ENCODE measurements at regions not wholly inside any gene's neighbourhood (a gene's known extent, or its start where the extent isn't known, plus 50 kb on each side); places are given as distances from the start of the nearest gene placed in this dataset.

DNA sequence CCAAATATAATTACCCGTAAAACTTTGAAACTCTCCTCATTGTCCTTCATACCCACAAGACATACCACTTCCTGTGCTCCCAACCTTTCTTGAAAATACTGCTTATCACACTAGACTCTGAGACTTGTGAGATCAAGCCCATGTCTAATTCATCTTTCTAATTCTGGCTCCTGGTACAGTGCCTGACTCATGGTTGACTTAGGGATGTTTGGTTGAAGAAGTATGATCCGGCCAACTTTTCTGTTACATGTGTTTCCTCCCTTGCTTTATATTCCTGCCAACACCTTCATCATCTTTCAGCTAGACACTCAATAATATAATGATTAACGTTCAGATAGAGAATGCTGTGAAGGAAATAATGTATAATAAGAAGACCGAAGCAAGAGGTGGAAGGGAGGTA is 58.2 kb downstream of the MEX3B start:
- no peak for DNase-seq

GRCh38 chr15:81983497-81983896 is 62.3 kb downstream of the MEX3B start:
- DNase-seq, result no peak

DNA sequence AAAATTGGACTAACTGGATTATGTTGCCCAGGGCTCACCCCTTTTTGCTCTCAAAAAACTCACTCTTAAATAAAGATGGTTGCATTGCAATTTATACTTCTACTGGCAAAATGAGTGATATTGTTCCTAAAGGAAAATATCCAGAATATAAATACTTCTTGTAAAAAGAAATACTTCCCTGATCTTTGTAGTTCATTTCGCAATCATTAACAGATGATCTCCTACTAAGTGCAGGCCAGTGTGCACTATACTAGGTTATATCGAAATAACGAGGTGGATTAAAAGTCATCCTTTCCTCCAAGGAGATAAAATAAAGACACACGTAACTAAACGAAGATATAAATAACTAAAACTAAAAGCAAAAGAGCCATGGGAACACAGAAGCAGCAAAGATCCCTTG is 63.0 kb downstream of the MEX3B start:
- no peak for DNase-seq

DNA sequence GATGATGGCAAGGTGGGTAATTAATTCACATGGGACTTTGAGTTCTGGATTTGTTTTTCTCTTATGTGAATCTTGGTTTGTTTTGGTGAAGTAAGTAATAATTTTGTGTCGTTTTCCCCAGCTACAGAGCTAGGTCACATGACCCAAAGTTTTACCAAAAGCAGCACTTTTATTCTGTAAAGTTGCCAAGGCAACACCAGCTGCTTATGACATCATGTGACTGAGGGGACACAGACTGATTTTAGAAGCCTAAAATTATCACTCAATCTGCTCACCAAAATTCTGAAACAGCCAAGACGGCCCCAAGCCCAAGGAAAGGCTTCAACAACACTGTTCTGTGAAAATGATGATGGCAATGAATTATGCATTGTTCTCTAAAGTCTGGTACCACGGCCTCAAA is 63.9 kb downstream of the MEX3B start:
- DNase-seq, result no peak

DNA sequence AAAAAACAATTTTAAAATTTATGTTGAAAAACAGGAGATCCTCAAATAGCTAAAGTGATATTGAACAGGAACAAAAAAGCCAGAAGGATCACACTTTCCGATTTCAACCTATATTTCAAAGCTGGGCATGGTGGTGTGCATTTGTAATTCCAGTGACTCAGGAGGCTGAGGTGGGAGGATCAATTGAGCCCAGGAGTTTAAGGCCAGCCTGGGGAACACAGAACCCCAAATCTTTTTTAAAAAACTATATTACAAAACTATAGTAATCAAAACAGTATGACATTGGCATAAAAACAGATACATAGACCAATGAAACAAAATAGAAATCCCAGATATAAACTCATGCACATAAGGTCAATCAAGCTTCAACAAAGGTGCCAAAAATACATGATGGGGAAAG is 68.4 kb downstream of the MEX3B start:
- no peak for DNase-seq

DNA sequence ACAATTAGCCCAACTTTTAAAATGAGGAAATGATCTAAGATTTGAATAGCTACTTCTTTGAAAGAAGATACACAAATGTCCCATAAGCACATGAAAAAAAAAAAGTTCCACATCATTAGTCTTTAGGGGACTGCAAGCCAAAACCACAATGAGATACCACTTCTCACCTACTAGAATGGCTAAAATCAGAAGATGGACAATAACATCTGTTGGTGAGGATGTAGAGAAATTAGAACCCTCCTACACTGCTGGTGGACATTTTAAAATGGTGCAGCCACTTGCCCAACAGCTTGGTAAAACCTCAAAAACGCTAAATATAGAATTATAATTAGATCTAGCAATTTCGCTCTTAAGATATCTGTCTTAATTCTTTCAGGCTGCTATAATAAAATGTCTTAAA is 77.1 kb downstream of the MEX3B start:
- DNase-seq, result no peak

- no peak for DNase-seq
These were observed 79.2 kb downstream of the MEX3B start for GRCh38 chr15:81966631-81967030.

DNA sequence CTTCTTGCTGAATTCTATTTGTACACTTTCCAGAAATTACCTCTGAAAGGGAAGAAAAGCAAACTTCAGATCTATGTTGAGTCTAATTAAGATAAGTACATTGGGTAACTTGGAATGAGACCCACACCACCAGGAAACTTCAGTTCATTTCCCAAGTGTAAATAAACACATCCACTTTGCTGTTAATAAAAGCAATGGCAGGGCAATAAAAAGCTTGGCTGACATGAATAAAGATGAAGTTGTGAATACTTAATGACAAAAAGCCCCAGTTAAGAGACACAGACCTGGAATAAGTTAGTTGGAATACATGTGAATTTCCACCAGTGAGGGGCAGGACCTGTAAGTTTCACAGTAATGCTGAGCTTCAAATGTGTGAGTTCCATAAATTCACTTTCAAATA is 83.3 kb downstream of the MEX3B start:
- no peak for DNase-seq

DNA sequence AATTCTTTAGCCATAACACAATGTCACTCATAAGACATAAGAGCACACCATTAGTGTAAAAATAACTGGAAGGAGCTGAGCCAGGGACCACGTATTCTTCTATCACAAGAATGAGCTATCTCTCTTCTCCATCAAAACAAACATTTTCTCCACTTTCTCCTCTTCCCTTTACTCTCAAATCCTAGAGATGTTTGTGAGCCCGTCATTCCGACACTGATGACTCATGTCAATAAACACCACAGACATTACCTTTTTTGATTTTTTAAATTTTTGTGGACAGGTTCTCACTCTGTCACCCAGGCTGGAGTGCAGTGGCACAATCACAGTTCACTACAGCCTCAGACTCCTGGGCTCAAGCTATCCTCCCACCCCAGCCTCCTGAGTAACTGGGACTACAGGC is 86.6 kb downstream of the MEX3B start:
- no peak for DNase-seq

DNA sequence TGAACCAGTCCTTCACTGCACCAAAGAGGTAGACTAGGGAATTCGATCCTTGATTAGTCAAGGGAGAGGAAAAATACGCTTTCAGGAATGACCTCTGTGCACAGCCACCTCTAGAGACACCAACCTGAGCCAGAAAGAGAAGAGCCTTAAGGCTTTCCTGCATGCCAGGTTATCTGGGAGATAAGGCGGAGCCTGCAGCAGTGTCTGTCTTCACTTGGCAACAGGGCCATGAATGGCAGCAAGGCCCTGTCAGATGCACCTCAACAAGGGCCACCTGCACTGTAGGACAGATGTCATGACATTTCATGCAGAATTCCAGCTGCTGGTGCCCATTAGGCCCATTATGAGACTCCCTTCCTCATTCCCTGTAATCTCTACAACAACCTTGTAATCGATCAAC is 88.1 kb downstream of the MEX3B start:
- no peak for DNase-seq

- DNase-seq, result no peak
These were observed 90.3 kb downstream of the MEX3B start for GRCh38 chr15:81955382-81956062.

DNA sequence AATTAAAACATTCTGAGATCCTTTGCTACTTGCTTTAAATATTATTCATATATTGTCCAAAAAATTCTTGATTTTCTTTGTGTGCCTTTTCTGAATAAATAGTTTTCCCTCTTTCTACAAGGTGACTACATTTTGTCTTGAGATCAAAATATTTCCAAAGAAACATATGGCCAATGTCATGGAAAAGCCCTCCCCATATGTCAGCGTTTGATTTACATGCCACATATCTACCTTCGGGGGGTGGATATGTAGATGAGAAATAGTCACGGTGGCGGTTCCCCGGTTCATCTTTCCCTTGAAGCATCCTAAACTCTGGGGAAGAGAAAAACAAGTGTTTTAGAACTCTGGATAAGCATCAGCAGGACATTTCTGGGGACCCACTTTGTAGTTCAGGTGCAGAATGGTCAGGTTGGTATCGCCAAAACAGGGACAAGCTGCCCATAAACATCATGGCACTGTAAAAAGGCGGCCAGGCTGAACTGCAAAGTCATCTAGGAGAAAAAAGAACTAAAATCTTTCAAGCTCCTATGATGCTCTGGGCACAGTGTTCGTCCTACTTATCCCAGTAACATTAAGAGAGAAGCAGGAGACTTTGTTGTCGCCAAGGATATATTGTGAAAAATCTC is 91.5 kb downstream of the MEX3B start:
- DNase-seq, result no peak

GRCh38 chr15:81950841-81951414 is 94.9 kb downstream of the MEX3B start:
- no peak for DNase-seq

DNA sequence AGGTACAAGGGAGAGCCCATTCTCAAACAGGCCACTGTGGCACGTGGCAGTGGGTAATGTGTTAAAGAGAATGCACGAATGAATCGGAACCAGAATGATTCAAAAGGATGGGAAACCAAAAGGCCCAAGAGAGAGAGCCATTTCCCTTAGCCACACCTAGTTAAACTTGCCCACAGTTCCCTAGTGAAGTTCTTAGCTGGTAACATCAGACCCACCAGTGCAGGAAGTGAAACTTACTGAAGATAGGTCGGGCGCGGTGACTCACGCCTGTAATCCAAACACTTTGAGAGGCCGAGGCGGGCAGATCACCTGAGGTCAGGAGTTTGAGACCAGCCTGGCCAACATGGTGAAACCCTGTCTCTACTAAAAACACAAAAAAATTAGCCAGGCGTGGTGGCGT is 97.1 kb downstream of the MEX3B start:
- DNase-seq, result no peak

DNA sequence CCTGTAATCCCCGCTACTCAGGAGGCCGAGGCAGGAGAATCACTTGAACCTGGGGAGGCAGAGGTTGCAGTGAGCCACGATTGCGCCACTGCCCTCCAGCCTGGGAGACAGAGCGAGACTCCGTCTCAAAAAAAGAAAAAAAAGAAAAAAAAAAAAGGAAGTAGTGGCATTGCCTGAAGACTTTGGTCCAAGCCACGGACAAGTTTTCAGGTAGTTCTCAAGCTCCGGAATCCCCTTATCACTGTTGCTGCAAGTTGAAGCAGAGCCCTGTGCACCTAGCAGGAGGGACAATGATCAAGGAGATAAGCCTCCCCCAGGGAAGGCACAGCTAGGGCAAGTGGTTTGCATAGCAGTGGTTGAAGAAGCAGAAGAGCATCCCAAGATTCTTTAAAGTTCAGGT is 97.6 kb downstream of the MEX3B start:
- DNase-seq, result no peak

- no peak for DNase-seq
These were observed 98.3 kb downstream of the MEX3B start for GRCh38 chr15:81947548-81947947.

DNA sequence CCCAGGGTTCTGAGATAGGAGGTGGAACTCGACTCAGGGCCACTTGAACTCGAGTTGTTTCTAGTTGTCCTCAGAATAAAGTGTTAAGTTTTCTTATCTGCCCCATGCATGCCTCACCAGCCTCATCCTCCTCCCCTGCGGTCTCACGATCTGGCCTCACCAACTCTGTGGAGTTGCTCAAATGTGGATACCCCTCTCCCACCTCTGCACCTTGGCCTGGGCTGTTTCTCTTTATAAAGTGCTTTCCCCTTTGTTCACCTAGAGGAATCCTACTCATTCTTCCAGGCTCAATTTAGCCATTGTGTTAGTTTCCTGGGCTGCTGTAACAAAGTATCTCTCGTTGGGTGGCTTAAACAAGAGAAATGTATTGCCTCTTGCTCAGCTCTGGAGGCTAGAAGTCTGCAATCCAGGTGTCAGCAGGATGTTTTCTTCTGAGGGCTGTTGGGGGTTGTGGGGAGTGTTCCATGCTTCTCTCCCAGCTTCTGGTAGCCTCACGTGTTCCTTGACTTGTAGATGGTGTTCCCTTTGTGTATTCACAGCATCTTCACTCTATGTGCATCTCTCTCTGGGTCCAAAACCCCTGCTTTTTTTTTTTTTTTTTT is 100.7 kb downstream of the MEX3B start:
- DNase-seq, result no peak

DNA sequence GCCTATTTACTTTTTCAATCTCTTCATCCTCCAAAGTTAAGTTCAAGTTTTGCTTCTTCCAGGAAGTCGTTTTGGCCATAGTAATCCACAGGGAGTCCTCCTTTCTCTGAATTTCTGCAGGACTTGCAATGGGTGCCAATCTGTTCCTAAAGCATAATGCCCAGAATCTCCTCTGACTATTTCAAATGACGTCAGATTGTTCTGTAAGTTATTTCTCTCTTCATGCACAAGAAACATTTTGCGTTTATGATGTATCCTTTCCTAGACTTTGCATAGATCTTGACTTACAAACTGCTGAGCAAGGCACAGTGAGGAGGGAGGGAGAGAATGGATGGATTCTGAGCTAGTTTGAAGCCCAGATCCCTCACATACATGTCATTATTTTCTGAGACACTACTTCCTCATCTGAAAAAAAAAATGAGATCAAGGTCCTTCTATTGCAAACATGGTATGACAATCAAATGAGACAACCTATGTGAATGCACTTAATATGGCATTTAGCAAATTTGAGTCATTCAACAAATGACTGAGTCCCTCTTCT is 103.1 kb downstream of the MEX3B start:
- DNase-seq, result peak in 1 of 2 experiments; percentile 9

- peak; percentile 52 to 57 for DNase-seq
These were observed 103.7 kb downstream of the MEX3B start for GRCh38 chr15:81942157-81942556.

GRCh38 chr15:81941479-81941878 is 104.3 kb downstream of the MEX3B start:
- DNase-seq, result no peak

- no peak for DNase-seq
These were observed 105.1 kb downstream of the MEX3B start for GRCh38 chr15:81940467-81941451.

DNA sequence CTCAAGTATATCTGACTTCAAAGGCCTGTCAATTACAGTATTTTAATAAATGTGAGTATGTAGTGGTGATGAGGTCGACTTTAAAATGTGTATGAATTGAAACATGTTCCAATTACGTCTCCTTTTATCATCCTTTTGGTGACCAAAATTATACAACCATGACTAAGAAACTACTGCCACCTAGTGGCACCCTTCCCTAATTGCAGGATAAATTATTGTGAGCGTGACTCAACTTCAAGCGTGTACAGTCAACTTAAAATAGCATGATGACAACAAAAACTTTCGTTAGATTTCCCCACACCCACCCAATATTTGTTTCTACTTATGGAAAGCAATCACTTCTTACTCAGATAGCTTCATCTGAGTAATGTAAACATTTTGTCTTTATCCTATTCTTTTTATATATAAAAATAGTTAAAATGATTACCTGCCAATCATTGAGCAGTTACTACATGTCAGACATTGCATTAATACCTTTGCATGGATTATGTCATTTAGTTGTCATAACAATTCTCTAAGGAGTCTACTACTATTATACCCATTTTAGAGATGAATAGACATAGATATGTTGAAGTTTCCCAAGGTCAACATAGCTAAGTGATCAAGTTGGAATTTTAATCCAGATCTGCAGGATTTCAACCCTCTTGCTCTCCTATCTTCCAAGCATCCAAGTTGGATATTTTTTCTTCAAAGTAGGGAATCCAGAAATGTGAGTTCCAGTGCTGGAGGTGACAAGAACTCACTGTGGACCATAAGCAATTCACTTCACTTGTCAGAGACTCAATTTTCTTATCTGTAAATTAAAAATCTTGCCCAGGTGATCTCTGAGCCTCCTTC is 106.0 kb downstream of the MEX3B start:
- peak; percentile 72 to 79 for DNase-seq

Measured in Kasumi-1 (cell line).